ENCODE measurements at regions not wholly inside any gene's neighbourhood (a gene's known extent, or its start where the extent isn't known, plus 50 kb on each side); places are given as distances from the start of the nearest gene placed in this dataset.
"Not testable (repeated sequence)": the region's sequence is repeated elsewhere in the genome, so short reads cannot be mapped to it uniquely, and the experiment has no call there.

GRCh38 chr1:115439520-115439919, 101.5 kb upstream of the NGF start:
- not testable (repeated sequence) for TF ChIP-seq POLR2A (IDR thresholded peaks at IDR 0.05; ENCODE audit: low read length); GATA1 (IDR thresholded peaks at IDR 0.05; ENCODE audit: low read depth, low read length)

Measured in erythroblast (primary cell).